Spleen (tissue), 11 donors: ENCODE measurements at regions not wholly inside any gene's neighbourhood (a gene's known extent, or its start where the extent isn't known, plus 50 kb on each side); places are given as distances from the start of the nearest gene placed in this dataset.

Experiments used
- DNase-seq: peaks from one replicate; pipeline ENCODE4 v3.0.0-alpha.2; 2020
- H3K27ac ChIP-seq, 8 donors: fragments of 200-600 bp; sonication (generic) in 7 of 8; 1 replicate in 4 of 8; 2 replicates in 4 of 8; pipeline versions ENCODE4 v1.5.0 to v1.8.0; 2016 to 2021; ENCODE audit warnings: inconsistent platforms in 4 of 8, mild to moderate bottlenecking in 4 of 8, moderate library complexity in 1 of 8
- H3K27me3 ChIP-seq, 7 donors: fragments of 200-600 bp; sonication (generic) in 6 of 7; replicated peaks in 1 of 7; 1 replicate in 4 of 7; 2 replicates in 3 of 7; pipeline versions ENCODE4 v1.5.0 to v1.8.0; 2016 to 2021; ENCODE audit warnings: inconsistent platforms in 3 of 7, mild to moderate bottlenecking in 1 of 7
- H3K36me3 ChIP-seq, 6 donors: fragments of 200-600 bp; sonication (generic) in 5 of 6; 1 replicate in 4 of 6; 2 replicates in 2 of 6; pipeline versions ENCODE4 v1.5.0 to v1.8.0; 2016 to 2021; ENCODE audit warnings: inconsistent platforms in 2 of 6
- H3K4me1 ChIP-seq, 6 donors: fragments of 200-600 bp; sonication (generic) in 5 of 6; 1 replicate in 3 of 6; 2 replicates in 3 of 6; pipeline versions ENCODE4 v1.5.0 to v1.8.0; 2016 to 2021; ENCODE audit warnings: inconsistent platforms in 3 of 6
- H3K4me3 ChIP-seq, 8 donors: fragments of 200-600 bp; sonication (generic) in 7 of 8; 1 replicate in 4 of 8; 2 replicates in 4 of 8; pipeline versions ENCODE4 v1.5.0 to v1.8.0; 2016 to 2021; ENCODE audit warnings: inconsistent platforms in 4 of 8, mild to moderate bottlenecking in 4 of 8, moderate library complexity in 2 of 8
- H3K9me3 ChIP-seq, 8 donors: fragments of 200-600 bp; sonication (generic) in 7 of 8; 1 replicate in 4 of 8; 2 replicates in 4 of 8; pipeline versions ENCODE4 v1.5.0 to v1.8.0; 2016 to 2021; ENCODE audit warnings: inconsistent platforms in 4 of 8
- CTCF ChIP-seq, 11 experiments: fragments of 200-600 bp in 7 of 11; fragments of 450-650 bp in 4 of 11; sonication (generic) in 4 of 11; IDR thresholded peaks in 8 of 11; conservative IDR thresholded peaks in 3 of 11; 1 replicate in 7 of 11; 2 replicates in 4 of 11; pipeline versions ENCODE4 v1.4.0 to v1.8.0; 2016 to 2021; ENCODE audit warnings: antibody characterized with exemption in 11 of 11, inconsistent platforms in 4 of 11, mild to moderate bottlenecking in 1 of 11
- POLR2A ChIP-seq, 3 donors: fragments of 450-650 bp; IDR thresholded peaks; one replicate each; pipeline ENCODE4 v1.5.1; 2017; ENCODE audit warnings: antibody characterized with exemption in 3 of 3, mild to moderate bottlenecking in 1 of 3
- POLR2AphosphoS5 ChIP-seq, 3 donors: sonication (generic); formaldehyde crosslinking; IDR thresholded peaks; one replicate each; pipeline ENCODE4 v1.5.1; 2017; ENCODE audit warnings: antibody characterized with exemption in 3 of 3
- WGBS, 5 donors: extraction: QIAGEN DNeasy Blood & Tissue Kit in 3 of 5; methylation state at CpG; one replicate each; pipeline versions ENCODE4 v1.1.5 to v1.1.7; 2013 to 2018; 5-methylcytosine and 5-hydroxymethylcytosine counted together
- intact Hi-C: fragments of 100-400 bp; cut with DNase I; formaldehyde crosslinking; loops from one replicate; pipeline ENCODE4 v1.15.0; 2023; ENCODE audit warnings: low total_unique reads
- donor health status: healthy with polysubstance abuse.
- donor health status: DM: no; HTN: no; CAD: no; lungs with moderate emphysema.
- donor health status: DM: no; HTN: no; CAD: no.
- donor health status: Bipolar disorder and iron deficiency.
- donor health status: healthy.
- donor health status: DM: no; HTN: no; CAD: no.
- donor health status: DM: yes; HTN: yes; CAD: no.

- intact Hi-C loops: no loop called here
- no peak for TF ChIP-seq POLR2A (IDR thresholded peaks at IDR 0.05)
- no peak for TF ChIP-seq POLR2AphosphoS5 (IDR thresholded peaks at IDR 0.05)
- no peak for TF ChIP-seq CTCF (IDR thresholded peaks at IDR 0.05 in 8 of 11, conservative IDR thresholded peaks at IDR 0.05 in 3 of 11)
- Histone ChIP-seq H3K36me3 (no peaks in the 10 kb centered on the region), H3K27ac (no peak overlapping the region), H3K9me3 (no peaks in the 10 kb centered on the region), H3K4me1 (no peaks in the 10 kb centered on the region), H3K4me3 (no peak overlapping the region), H3K27me3 (no peaks in the 10 kb centered on the region)
- no peak for DNase-seq
- 75 to 92% (median 85%) methylated on average over 6 of the region's 6 CpGs for WGBS, 5 donors
Measured at GRCh38 chr3:161644891-161645635, 148.5 kb downstream of the OTOL1 start.

- H3K4me3 ChIP-seq: no peak overlapping the region
- no peak for TF ChIP-seq POLR2AphosphoS5 (IDR thresholded peaks at IDR 0.05)
- no peak for TF ChIP-seq CTCF (IDR thresholded peaks at IDR 0.05 in 8 of 11, conservative IDR thresholded peaks at IDR 0.05 in 3 of 11)
- no peak for TF ChIP-seq POLR2A (IDR thresholded peaks at IDR 0.05)
- H3K36me3 ChIP-seq: no peaks in the 10 kb centered on the region
- intact Hi-C loops: no loop called here
- H3K9me3 ChIP-seq: no peaks in the 10 kb centered on the region
- 79 to 93% (median 86%) methylated on average over 2 of the region's 2 CpGs for WGBS, 5 donors
- no peaks in the 10 kb centered on the region for H3K4me1 ChIP-seq
- H3K27ac ChIP-seq: no peak overlapping the region
- no peak for DNase-seq
- H3K27me3 ChIP-seq: no peaks in the 10 kb centered on the region
Measured at GRCh38 chr3:161647936-161648470, 151.4 kb downstream of the OTOL1 start.

- intact Hi-C loops: no loop called here
- WGBS, 5 donors: 30 to 53% (median 39%) methylated on average over 3 of the region's 3 CpGs
Measured at GRCh38 chr3:161649900-161650484, 153.4 kb downstream of the OTOL1 start.

More at GRCh38 chr3:161649900-161650484, 153.4 kb downstream of the OTOL1 start:
- no peaks in the 10 kb centered on the region for H3K4me1 ChIP-seq
- H3K4me3 ChIP-seq: no peak overlapping the region
- no peak for DNase-seq
- no peaks in the 10 kb centered on the region for H3K27me3 ChIP-seq
- no peaks in the 10 kb centered on the region for H3K9me3 ChIP-seq
- TF ChIP-seq POLR2AphosphoS5 (IDR thresholded peaks at IDR 0.05) (no peak), POLR2A (IDR thresholded peaks at IDR 0.05) (no peak), CTCF (IDR thresholded peaks at IDR 0.05 in 8 of 11, conservative IDR thresholded peaks at IDR 0.05 in 3 of 11) (no peak)
- no peaks in the 10 kb centered on the region for H3K36me3 ChIP-seq
- H3K27ac ChIP-seq: no peak overlapping the region
